Small intestine (tissue), 7 donors: ENCODE measurements at regions not wholly inside any gene's neighbourhood (a gene's known extent, or its start where the extent isn't known, plus 50 kb on each side); places are given as distances from the start of the nearest gene placed in this dataset.
"Not testable (repeated sequence)": the region's sequence is repeated elsewhere in the genome, so short reads cannot be mapped to it uniquely, and the experiment has no call there.

ENCODE experiments used
- DNase-seq, 2 donors: peaks; one replicate each; pipeline versions ENCODE4 v3.0.0 to v3.0.0-alpha.2; 2013
- FAIRE-seq: peaks from 2 replicates; lab custom pipeline; 2012; peaks lifted over from hg19 to GRCh38; lab: Jason Lieb, UNC
- H3K27ac ChIP-seq, 3 donors: one replicate each; pipeline ENCODE4 v1.5.1; 2013; ENCODE audit warnings: low read length in 2 of 3, mild to moderate bottlenecking in 2 of 3, control low read depth in 1 of 3, inconsistent platforms in 1 of 3, low read depth in 1 of 3, moderate library complexity in 1 of 3
- H3K27me3 ChIP-seq, 3 donors: one replicate each; pipeline ENCODE4 v1.6.1; 2013; ENCODE audit warnings: low read length in 3 of 3, inconsistent platforms in 1 of 3; ENCODE audit not compliant: control insufficient read depth in 3 of 3, insufficient read depth in 3 of 3
- H3K36me3 ChIP-seq, 3 donors: one replicate each; pipeline ENCODE4 v1.6.1; 2013; ENCODE audit warnings: low read length in 3 of 3, inconsistent platforms in 1 of 3, low read depth in 1 of 3, mild to moderate bottlenecking in 1 of 3, moderate library complexity in 1 of 3; ENCODE audit not compliant: control insufficient read depth in 3 of 3, insufficient read depth in 2 of 3
- H3K4me1 ChIP-seq, 3 donors: one replicate each; pipeline ENCODE4 v1.6.1; 2013; ENCODE audit warnings: low read length in 2 of 3, inconsistent platforms in 1 of 3, low read depth in 1 of 3, mild to moderate bottlenecking in 1 of 3, moderate library complexity in 1 of 3; ENCODE audit not compliant: control insufficient read depth in 3 of 3, insufficient read depth in 2 of 3
- H3K4me3 ChIP-seq, 3 donors: one replicate each; pipeline ENCODE4 v1.5.1; 2013; ENCODE audit warnings: low read length in 3 of 3, control low read depth in 1 of 3, inconsistent platforms in 1 of 3, low read depth in 1 of 3, mild to moderate bottlenecking in 1 of 3, moderate library complexity in 1 of 3
- H3K9me3 ChIP-seq, 2 donors: one replicate each; pipeline ENCODE4 v1.6.1; 2013; ENCODE audit warnings: low read depth in 1 of 2, low read length in 1 of 2; ENCODE audit not compliant: control insufficient read depth in 2 of 2, insufficient read depth in 1 of 2
- WGBS, 3 donors: extraction: QIAGEN DNeasy Blood & Tissue Kit; methylation state at CpG; one replicate each; pipeline ENCODE4 v1.1.7; 2013; 5-methylcytosine and 5-hydroxymethylcytosine counted together
- donor health status: healthy with polysubstance abuse.
- donor health status: control.
- donor health status: control.
- donor health status: Bipolar disorder and iron deficiency.
- donor health status: healthy.

GRCh38 chr6:19911223-19911622 is 74.1 kb downstream of the ID4 start:
- 77 to 86% (median 85%) methylated on average over 3 of the region's 3 CpGs for WGBS, 3 donors
- DNase-seq: no peak
- Histone ChIP-seq H3K4me3 (no peak overlapping the region), H3K36me3 (no peaks in the 10 kb centered on the region), H3K9me3 (no peaks in the 10 kb centered on the region), H3K4me1 (no peaks in the 10 kb centered on the region), H3K27ac (no peak overlapping the region), H3K27me3 (no peaks in the 10 kb centered on the region)
- no peak for FAIRE-seq

GRCh38 chr6:19918436-19918835 is 81.3 kb downstream of the ID4 start:
- no peak for DNase-seq
- H3K27me3 ChIP-seq: no peaks in the 10 kb centered on the region
- H3K27ac ChIP-seq: no peak overlapping the region
- FAIRE-seq: no peak
- no peaks in the 10 kb centered on the region for H3K4me1 ChIP-seq
- no peaks in the 10 kb centered on the region for H3K9me3 ChIP-seq
- H3K36me3 ChIP-seq: no peaks in the 10 kb centered on the region
- no peak overlapping the region for H3K4me3 ChIP-seq
- 80 to 90% (median 88%) methylated on average over 1 of the region's 1 CpG for WGBS, 3 donors

GRCh38 chr6:19921786-19922185 is 84.6 kb downstream of the ID4 start:
- no peak for FAIRE-seq

GRCh38 chr6:19925533-19925932 is 88.4 kb downstream of the ID4 start:
- Histone ChIP-seq H3K9me3 (no peaks in the 10 kb centered on the region), H3K4me1 (no peaks in the 10 kb centered on the region), H3K4me3 (no peak overlapping the region), H3K27ac (no peak overlapping the region), H3K27me3 (no peaks in the 10 kb centered on the region), H3K36me3 (no peaks in the 10 kb centered on the region)
- FAIRE-seq: no peak
- WGBS, 3 donors: 83 to 91% (median 86%) methylated on average over 1 of the region's 1 CpG
- DNase-seq: no peak

More at GRCh38 chr6:19921786-19922185, 84.6 kb downstream of the ID4 start:
- Histone ChIP-seq H3K4me3 (no peak overlapping the region), H3K4me1 (no peaks in the 10 kb centered on the region), H3K27me3 (no peaks in the 10 kb centered on the region), H3K27ac (no peak overlapping the region), H3K36me3 (no peaks in the 10 kb centered on the region), H3K9me3 (no peaks in the 10 kb centered on the region)
- 57 to 61% (median 57%) methylated on average over 9 of the region's 9 CpGs for WGBS, 3 donors
- no peak for DNase-seq

GRCh38 chr6:19928461-19928860 is 91.3 kb downstream of the ID4 start:
- 58 to 80% (median 74%) methylated on average over 2 of the region's 2 CpGs for WGBS, 3 donors
- DNase-seq (no peak), FAIRE-seq (no peak)
- H3K4me3 ChIP-seq: no peak overlapping the region
- H3K27me3 ChIP-seq: no peaks in the 10 kb centered on the region
- no peaks in the 10 kb centered on the region for H3K4me1 ChIP-seq
- no peaks in the 10 kb centered on the region for H3K9me3 ChIP-seq
- no peak overlapping the region for H3K27ac ChIP-seq
- no peaks in the 10 kb centered on the region for H3K36me3 ChIP-seq

- WGBS, 3 donors: 56 to 63% (median 60%) methylated on average over 1 of the region's 1 CpG
- H3K9me3 ChIP-seq: no peaks in the 10 kb centered on the region
- no peak for FAIRE-seq
- H3K4me1 ChIP-seq: no peaks in the 10 kb centered on the region
- H3K27me3 ChIP-seq: no peaks in the 10 kb centered on the region
- H3K36me3 ChIP-seq: no peaks in the 10 kb centered on the region
- no peak overlapping the region for H3K4me3 ChIP-seq
- DNase-seq: no peak
- no peak overlapping the region for H3K27ac ChIP-seq
These were observed 92.1 kb downstream of the ID4 start for GRCh38 chr6:19929312-19929711.

- no peak for FAIRE-seq
- H3K4me3 ChIP-seq: no peak overlapping the region
- no peak overlapping the region for H3K27ac ChIP-seq
- DNase-seq: no peak
- no peaks in the 10 kb centered on the region for H3K9me3 ChIP-seq
- 83 to 86% (median 84%) methylated on average over 5 of the region's 5 CpGs for WGBS, 3 donors
- H3K4me1 ChIP-seq: no peaks in the 10 kb centered on the region
- no peaks in the 10 kb centered on the region for H3K36me3 ChIP-seq
- no peaks in the 10 kb centered on the region for H3K27me3 ChIP-seq
These were observed 97.9 kb downstream of the ID4 start for GRCh38 chr6:19934996-19935591.

- FAIRE-seq, H3K36me3 ChIP-seq, DNase-seq, H3K9me3 ChIP-seq, H3K27ac ChIP-seq, H3K4me3 ChIP-seq, H3K4me1 ChIP-seq, H3K27me3 ChIP-seq: not testable (repeated sequence)
- WGBS, 3 donors: 92 to 97% (median 96%) methylated on average over 9 to 28 of the region's 28 CpGs
These were observed 102.2 kb downstream of the ID4 start for GRCh38 chr6:19939321-19939720.

GRCh38 chr6:19939926-19940325 is 102.8 kb downstream of the ID4 start:
- H3K4me1 ChIP-seq, H3K36me3 ChIP-seq, DNase-seq, FAIRE-seq, H3K27ac ChIP-seq, H3K4me3 ChIP-seq, H3K9me3 ChIP-seq, H3K27me3 ChIP-seq: not testable (repeated sequence)
- WGBS, 3 donors: 96 to 100% (median 97%) methylated on average over 7 to 22 of the region's 28 CpGs
